Epithelial cell of esophagus (primary cell): ENCODE measurements at regions not wholly inside any gene's neighbourhood (a gene's known extent, or its start where the extent isn't known, plus 50 kb on each side); places are given as distances from the start of the nearest gene placed in this dataset.
"Not testable (repeated sequence)": the region's sequence is repeated elsewhere in the genome, so short reads cannot be mapped to it uniquely, and the experiment has no call there.

ENCODE experiments used
- DNase-seq: peaks from one replicate; pipeline ENCODE4 v3.0.0; 2010; ENCODE audit warnings: low read depth
- H3K4me3 ChIP-seq: 2 replicates; pipeline ENCODE4 v1.5.1; 2011; ENCODE audit warnings: mild to moderate bottlenecking, low read length, control low read depth
- CTCF ChIP-seq: IDR thresholded peaks from 2 replicates; pipeline ENCODE4 v1.5.1; 2011; ENCODE audit warnings: low read depth, mild to moderate bottlenecking, low read length, control low read depth, inconsistent platforms; ENCODE audit not compliant: insufficient read depth; ENCODE audit errors: missing control alignments

- no peak for TF ChIP-seq CTCF
- no peak overlapping the region for H3K4me3 ChIP-seq
- DNase-seq: no peak
These were observed 158.4 kb upstream of the CCDC54 start for GRCh38 chr3:107218864-107219269.

GRCh38 chr3:107220538-107220937 lies 156.7 kb upstream of the CCDC54 start:
- TF ChIP-seq CTCF: no peak
- no peak overlapping the region for H3K4me3 ChIP-seq
- DNase-seq: no peak

- no peak for DNase-seq
- no peak for TF ChIP-seq CTCF
- no peak overlapping the region for H3K4me3 ChIP-seq
These were observed 155.4 kb upstream of the CCDC54 start for GRCh38 chr3:107221856-107222255.

- DNase-seq: no peak
- H3K4me3 ChIP-seq: no peak overlapping the region
- no peak for TF ChIP-seq CTCF
These were observed 154.3 kb upstream of the CCDC54 start for GRCh38 chr3:107222907-107223306.

- TF ChIP-seq CTCF: no peak
- no peak overlapping the region for H3K4me3 ChIP-seq
- no peak for DNase-seq
These were observed 153.1 kb upstream of the CCDC54 start for GRCh38 chr3:107224026-107224596.

GRCh38 chr3:107227091-107227490 lies 150.1 kb upstream of the CCDC54 start:
- H3K4me3 ChIP-seq: no peak overlapping the region
- no peak for DNase-seq
- TF ChIP-seq CTCF: no peak

- not testable (repeated sequence) for H3K4me3 ChIP-seq, DNase-seq
These were observed 143.4 kb upstream of the CCDC54 start for GRCh38 chr3:107233877-107234276.
